GM18499 (cell line): ENCODE measurements at regions not wholly inside any gene's neighbourhood (a gene's known extent, or its start where the extent isn't known, plus 50 kb on each side); places are given as distances from the start of the nearest gene placed in this dataset.

Source experiments
- ATAC-seq: cut with Tn5 transposase; IDR thresholded peaks from one replicate; pipeline ENCODE4 v1.9.1; 2021; ENCODE audit warnings: moderate number of reproducible peaks; ENCODE audit not compliant: insufficient read depth, unreplicated experiment

DNA sequence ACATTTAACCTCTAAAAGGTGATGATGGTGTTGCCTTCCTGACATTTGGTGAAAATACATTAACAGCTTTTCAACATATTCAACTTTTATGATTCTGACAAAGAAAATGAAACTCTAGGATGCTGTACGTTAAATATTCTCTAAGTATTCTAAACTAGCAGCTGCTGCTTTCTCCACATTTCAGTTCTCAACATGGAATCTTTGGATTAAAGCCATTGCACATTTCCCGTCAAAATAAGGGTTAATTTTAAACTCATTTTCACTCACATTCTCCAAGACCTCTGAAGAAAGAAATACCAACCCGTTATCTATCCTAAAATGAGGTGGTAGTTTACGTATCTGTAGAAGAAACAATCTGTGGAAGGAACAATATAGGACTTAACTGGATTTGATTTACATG is 655.7 kb upstream of the ARPP21 start:
- no peak for ATAC-seq

DNA sequence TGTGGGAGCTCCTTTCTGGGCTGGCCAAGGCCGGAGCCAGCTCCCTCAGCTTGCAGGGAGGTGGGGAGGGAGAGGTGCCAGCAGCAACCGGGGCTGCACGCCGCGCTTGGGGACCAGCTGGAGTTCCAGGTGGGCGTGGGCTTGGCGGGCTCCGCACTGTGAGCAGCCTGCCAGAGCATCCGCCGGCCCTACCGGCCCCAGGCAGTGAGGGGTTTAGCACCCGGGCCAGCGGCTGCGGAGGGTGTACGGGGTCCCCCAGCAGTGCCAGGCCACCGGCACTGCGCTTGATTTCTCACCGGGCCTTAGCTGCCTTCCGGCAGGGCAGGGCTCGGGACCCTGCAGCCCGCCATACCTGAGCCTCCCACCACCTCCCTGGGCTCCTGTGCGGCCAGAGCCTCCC is 651.0 kb upstream of the ARPP21 start:
- no peak for ATAC-seq

DNA sequence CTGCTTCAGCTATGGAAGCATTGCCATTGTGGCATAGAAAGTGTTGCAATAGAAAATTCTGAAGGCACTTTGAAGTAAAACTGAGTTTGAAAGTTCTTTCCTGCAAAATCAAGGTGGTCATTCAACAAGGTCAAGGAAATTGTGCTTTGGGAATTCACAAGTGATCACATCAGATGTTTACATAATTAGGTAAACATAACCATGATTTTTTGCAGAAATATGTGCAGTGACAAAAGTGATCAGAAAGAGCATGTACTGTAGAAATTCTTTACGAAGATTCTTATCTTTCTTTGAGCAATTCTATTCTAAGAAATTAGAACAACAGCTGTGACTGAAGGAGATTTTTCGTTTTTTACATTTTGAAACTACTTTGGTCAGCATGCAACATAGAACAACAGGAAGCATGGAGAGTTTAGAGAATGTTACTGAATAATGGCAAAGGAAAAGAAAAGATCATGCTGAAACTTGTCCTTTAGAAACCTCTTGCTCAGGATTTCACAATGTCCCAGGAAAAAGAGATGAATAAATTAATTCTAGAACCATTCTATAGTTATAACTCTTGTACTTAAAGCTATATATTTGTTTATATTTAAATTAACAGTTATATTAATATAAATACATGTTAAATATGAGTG is 643.4 kb upstream of the ARPP21 start:
- no peak for ATAC-seq

DNA sequence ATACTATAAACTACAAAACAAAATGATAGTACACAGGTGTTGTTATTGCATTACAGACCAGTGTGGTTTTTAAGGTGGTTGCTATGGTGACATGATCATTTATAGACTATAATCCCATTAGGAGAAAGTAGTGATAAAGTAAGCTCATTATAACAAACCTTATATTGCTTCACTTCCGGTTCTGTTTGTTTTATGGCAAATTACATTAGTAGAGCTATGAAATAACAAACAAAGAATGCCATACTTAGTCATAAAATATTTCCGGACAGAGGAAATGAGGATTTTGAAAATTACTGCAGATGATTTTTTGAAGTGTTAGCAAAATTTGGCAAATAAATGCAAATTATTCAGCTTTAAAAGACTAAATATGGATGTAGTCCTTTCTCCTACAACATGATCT is 640.4 kb upstream of the ARPP21 start:
- no peak for ATAC-seq

DNA sequence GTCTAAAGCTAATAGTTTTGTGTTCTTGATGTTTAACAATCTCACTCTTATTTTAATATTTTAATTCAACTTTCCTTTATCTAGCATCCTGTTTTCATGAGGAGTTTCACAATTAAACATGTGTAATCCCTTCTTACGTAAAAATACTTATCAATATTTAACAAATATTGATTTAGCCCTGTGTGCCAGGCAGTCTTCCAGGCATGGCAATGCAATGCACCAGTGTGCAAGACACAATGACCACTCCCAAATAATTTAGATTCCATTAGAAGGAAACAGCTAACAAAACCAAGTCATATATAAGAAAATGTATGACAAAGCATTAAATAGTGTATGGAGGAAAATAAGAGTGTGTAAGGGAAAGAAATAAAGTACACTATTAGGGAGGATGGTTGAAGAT is 627.1 kb upstream of the ARPP21 start:
- no peak for ATAC-seq

DNA sequence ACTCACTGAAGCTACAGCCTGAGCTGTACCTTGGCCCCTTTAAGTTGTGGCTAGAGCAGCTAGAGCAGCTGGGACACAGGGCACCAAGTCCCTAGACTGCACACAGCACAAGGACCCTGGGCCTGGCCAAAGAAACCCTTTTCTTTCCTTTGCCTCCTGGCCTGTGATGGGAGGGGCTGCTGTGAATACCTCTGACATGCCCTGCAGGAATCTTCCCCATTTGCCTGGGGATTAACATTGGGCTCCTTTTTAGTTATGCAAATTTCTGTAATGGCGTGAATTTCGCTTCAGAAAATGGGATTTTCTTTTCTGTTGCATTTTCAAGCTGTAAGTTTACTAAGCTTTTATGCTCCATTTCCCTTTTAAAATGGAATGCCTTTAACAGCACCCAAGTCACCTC is 611.2 kb upstream of the ARPP21 start:
- no peak for ATAC-seq

DNA sequence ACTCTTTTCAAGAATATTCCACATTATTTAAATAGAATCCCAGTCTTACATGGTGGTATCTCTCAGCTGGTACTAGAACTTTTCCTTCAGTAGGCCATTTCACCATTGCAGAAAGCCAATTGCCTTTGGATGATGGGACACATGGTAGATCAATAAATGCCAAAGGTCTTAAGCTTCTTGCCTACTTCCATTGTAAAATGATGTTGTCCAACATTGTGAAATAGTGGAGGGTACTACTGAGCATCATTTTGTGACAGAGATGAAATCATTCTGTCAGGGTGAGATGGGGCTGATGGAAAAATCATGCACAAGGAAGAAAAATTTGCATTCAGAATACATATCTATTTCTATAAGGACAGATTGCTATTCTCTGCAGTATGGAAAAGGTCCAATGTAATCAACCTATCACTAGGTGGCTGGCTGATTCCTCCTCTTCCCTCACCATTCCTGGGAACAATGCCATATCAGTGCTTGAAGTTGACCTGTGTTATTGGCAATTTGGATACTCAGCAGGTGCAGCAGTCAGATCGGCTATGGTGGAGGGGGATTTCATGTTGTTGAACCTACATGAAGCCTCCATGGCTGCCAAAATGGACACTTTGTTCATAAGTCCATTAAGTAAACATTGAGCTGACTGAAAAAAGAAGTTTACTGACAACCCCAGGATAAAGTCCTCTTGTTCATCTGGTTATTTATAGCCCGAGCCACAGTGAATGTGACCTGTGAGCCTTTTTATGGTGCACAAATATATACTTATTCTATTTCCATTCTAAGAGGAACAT is 596.9 kb upstream of the ARPP21 start:
- ATAC-seq, result no peak

DNA sequence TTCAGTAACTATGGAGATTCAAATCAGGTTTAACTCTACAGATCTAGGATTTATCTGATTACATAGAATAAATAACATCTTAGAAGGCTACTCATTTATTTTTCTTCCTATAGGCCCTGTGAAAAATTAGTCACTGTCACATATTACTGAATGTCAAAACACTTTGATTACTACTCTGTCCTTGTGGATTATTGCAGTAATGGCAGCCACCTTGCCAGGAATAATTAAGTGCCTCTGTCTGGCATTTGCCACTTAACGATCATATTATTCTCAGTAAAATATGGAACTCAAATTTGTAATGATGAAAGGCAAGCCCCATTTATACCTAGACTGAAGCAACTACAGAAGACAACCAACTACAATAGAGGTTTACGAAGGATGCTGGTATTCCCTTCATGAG is 596.3 kb upstream of the ARPP21 start:
- ATAC-seq, result no peak

DNA sequence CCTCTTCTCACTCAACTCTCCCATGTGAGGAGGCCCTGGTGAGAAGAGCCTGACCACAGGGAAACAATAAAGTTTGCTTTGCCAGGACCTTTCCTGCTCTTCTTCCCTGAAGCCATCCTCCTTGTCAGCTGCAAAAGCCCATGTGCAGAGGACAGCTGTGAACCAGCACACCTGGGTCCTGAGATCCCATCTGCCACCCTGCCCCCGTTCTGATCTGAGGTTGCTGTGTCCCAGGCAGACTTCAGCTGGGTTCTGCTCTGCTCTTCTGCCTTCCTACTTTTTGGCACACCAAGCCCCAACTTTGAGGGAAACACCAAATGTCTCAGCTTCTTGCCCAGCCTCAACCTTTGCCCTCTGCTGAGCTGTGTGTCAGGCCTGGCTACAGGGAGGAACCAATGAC is 595.1 kb upstream of the ARPP21 start:
- ATAC-seq, result no peak

DNA sequence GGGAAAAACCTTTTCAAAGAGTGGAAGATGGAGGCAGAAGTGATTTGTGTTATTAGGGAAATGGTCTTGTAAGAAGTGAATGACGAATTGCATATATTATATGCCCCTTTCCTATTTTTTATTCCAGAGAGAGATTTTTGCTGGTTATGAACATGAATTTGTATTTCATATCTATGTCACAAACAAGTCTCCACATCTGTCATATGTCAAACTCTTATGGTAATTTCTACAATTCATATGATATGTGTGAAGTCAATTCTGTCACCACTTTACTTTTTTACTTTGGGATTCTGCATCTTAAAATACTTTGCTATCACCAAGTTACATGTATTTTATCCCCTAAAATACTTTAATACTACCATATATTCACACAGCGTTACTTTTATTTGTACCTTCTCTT is 594.2 kb upstream of the ARPP21 start:
- ATAC-seq, result no peak

DNA sequence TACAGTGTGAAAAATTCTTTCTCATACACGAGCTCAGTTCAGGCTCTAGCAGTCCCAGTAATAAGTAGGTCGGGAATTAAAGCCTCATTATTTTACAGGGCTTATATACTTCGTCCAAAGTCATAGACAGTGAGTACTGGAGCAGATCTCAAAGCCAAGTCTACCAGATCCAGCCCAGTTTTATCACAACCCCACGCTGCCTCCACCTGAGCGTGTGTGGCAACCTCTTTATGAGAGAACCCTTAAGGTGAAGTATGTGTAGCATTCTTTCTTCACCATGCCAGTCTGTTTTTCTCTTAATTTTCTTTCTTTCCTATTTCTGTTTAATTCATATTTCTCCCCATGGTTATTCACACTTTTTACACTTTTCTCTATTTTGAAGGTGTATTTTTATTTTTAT is 574.6 kb upstream of the ARPP21 start:
- ATAC-seq, result no peak

DNA sequence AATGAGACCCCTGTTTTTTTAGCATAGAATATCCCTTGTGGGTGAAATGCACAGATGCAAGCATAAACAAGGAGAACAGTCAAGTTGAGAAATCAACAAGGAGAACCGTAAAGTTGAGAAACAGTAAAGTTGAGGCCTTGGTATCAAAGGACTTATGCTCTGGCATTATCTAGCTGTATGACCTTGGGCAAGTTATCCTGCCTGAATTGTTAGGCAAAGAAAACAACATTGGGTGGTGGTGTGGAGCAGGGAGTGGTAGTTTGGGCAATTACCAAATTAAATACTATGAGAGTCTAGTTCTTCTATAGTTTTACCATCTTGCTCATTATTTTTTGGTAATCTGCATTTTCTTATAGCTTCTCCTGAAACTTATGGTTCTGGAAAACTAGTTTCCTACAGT is 573.4 kb upstream of the ARPP21 start:
- no peak for ATAC-seq

DNA sequence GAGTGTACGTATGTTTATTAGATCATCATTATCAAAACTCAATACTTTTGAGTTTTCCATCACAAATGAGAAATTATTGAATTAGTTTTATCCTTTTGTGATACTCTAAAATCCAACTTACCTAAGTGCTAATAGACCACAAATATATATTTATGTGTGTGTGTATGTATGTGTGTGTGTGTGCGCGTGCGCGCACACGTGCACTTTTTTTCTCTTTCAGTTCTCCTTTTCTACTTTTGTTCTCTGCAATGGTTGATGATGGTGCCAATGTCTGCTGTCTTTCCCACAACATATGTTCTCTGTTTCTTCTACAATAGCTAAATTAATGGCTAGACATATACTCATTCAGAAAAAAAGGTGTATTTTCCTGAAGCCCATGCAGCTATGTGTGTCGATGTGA is 571.6 kb upstream of the ARPP21 start:
- no peak for ATAC-seq

DNA sequence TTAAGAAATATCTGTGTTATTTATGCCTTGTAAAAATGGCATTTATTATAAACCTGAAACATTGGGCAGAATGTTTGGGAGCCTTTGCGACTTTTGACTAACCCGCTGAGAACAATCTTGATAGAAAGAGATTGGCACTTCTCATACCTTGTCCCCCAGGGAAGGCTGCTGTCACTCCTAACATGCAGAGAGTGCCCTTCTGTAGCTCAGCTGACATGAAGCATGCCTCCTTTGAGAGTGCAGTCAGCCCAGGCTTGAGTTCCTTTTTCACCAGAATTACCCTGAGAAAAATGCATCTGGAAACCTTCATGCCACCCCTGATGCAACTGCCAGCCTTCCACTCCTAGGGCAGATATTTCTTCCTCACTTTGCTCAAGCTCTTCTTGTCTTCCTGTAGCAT is 569.2 kb upstream of the ARPP21 start:
- no peak for ATAC-seq

DNA sequence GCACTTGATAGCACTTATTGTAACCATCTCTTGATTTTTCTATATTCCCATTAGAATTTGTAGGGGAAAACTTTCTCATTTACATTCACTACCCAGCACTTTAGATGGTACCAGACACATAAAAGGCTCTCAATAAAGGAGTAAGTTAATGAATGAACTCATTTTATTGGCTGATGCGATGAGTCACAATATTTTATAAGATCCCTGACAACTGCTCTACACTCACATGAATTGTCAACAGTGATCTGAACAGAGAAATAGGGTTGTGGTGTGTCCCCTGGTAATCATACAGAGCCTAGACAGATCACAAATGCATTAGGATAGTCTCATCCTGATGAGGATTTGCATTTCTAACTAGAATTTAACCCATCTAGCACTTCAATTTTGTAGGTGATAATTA is 567.6 kb upstream of the ARPP21 start:
- no peak for ATAC-seq

DNA sequence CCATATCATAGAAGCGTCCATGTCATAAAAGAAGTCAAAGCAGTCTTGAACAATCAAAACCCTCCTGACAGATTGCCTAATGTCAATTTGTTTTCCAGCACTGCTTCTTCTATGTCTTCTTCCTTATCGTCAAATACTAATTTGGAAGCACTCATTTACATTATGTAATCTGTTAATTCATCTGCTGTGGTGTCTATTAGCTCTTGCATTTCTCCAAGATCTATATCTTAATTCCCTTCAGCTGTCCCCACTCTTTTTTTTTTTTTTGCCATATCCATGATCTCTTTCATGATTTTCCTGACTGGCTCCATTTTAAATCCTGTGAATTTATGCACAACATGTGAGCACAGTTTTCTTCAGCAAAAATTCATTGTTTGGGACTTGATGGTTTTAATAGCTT is 560.5 kb upstream of the ARPP21 start:
- ATAC-seq, result no peak

DNA sequence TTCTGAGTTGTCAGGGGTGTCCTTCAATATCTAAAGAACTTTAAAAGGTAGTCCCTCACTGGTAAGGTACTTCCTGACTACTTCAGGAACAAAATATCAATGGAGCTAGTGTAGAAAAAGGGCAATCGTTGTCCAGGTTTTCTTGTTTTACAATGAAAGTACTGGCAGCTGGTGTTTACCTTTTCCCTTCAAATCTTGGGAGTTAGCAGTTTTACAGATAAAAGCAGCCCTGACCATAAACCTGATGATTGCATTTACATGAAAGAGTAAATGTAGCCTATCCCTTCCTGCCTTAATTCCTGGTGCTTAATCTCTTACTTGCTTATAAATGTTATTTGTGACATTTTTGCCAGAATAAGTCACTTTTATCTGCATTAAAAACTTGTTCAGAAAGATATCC is 559.9 kb upstream of the ARPP21 start:
- no peak for ATAC-seq

DNA sequence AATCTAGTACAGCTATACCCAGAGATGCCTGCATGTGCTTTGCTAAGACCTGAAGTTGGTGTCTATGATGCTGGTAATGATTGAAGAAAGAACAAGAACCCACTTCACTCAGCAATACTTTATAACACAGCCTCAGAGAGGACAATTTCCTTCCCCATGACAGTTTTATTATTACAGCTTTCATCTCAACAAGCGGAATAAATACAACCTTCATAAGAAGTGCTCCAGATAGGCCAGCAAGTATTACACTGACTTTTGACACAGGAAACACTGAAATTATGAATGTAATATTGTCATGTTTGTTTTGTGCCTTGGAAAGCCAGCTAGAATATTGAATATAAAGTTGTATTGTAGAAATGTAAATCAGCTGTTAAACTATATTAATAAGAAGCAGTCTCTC is 557.4 kb upstream of the ARPP21 start:
- ATAC-seq, result no peak

DNA sequence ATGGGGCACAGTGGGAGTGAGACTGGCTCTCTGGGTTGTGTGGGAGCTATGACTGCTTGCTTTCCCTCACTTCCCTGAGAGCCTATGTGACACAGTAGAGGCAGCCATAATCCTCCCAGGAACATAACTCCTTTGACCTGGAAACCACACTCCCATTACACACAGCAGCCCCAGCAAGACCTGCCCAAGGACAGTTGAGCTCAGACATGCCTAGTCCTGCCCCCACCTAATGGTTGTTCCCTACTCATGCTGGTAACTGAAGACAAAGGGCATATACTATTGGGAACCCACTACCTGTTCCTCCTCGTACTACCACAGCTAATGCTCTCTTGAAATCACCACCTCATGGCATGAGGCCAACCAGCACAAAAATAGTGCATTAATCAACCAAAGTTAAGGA is 550.4 kb upstream of the ARPP21 start:
- no peak for ATAC-seq

DNA sequence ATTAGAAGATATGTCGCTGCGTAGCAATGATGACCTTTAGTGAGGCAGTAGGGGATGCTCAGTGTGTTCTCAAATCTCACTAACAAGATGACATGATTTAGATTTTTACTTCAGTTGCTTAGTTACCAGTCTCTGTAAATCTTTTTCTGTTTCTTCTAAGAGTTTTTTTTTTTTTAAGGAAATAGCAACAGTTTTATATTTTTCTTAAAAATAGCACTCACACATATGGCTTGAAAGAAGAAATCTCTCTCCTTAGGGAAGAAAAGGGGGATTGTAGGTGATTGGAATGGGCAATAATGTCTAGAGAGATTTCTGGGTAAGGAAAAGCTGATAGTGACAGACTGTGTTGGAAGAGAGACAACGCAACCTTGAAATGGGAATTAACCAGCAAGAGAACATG is 524.6 kb upstream of the ARPP21 start:
- ATAC-seq, result no peak

DNA sequence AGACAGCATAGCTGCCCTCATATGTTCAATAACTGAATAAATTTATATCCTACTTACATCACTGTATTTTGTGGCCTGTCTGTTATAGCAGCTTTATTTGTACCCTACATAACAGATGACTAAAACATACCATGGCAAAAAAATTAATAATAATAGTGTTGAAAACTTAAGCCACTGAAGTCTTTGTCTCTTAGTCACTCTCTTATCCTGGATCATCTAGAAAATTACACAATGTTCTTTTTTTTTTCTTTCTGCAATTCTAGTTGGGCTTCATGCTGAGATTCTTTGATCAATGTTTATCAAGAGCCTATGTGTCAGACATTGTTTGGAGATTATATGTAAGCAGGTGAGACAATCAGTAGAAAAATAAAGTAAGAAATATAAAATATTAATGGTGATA is 519.3 kb upstream of the ARPP21 start:
- no peak for ATAC-seq

DNA sequence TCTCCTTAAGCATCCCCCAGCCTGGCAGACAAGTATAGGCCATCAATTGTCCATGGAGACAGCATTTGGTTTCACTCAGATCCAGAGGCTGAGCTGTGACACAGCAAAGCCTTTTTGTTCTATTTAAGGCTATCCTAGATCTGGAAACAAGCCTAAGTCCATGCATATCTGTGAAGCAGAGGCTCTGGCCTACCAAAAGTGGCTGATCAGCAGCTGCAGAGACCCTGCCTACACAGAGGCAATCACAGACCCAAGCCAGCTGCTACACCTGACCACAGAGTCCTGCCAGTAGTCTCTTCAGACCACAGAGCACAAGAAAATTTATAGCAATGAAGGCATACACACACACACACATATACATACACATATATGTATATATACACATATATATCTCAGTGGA is 501.7 kb upstream of the ARPP21 start:
- no peak for ATAC-seq
